Activated gamma-delta T cell treated with anti-CD3 and anti-CD28 coated beads, Interleukin-2, amount 50 U/mL, for 16 hours (primary cell): ENCODE measurements at regions not wholly inside any gene's neighbourhood (a gene's known extent, or its start where the extent isn't known, plus 50 kb on each side); places are given as distances from the start of the nearest gene placed in this dataset.

Experiments
- DNase-seq: peaks from one replicate; pipeline ENCODE4 v3.0.0-alpha.2; 2020; ENCODE audit warnings: low read depth

DNA sequence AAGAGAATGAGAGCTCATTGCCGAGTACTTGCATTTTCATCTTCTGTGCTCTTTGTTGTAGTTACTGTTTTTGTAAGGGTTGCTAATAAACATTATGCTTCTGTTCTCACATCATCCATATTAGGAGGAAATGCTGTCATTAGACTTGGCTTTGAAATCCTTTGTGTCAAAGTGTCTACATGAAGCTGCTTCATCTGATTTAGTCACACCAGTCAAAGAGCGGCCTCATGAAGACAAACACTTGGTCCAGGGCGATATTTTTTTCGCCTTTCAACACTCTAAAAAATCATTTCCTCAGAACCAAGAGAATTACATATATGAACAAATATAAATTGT lies 105.0 kb downstream of the SPRY2 start:
- DNase-seq, result no peak

- no peak for DNase-seq
Measured at GRCh38 chr13:80235166-80235966, 105.6 kb downstream of the SPRY2 start.

- no peak for DNase-seq
Measured at GRCh38 chr13:80227645-80228044, 113.3 kb downstream of the SPRY2 start.

- no peak for DNase-seq
Measured at GRCh38 chr13:80226645-80227044, 114.3 kb downstream of the SPRY2 start.

GRCh38 chr13:80224468-80224867 lies 116.5 kb downstream of the SPRY2 start:
- DNase-seq, result no peak

GRCh38 chr13:80217614-80218456 lies 123.1 kb downstream of the SPRY2 start:
- no peak for DNase-seq

DNA sequence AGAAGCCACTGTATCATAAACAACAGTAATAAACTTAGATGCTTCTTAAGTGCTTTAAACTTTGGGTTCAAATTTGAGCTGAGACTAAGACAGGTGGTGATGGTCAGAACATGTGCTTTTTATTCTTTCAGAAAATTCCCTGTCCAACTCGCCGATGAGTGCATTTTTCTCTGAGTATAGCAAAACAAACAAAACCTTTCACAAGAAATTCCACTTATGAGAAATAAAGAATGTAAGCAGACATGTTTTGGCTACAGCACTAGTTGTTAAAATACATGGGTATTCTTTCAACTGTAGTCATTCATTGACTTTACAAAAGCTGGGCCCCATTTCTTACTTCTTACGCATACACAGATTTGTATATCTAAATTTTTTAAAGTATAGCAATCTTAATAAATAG lies 125.6 kb downstream of the SPRY2 start:
- DNase-seq, result no peak

DNA sequence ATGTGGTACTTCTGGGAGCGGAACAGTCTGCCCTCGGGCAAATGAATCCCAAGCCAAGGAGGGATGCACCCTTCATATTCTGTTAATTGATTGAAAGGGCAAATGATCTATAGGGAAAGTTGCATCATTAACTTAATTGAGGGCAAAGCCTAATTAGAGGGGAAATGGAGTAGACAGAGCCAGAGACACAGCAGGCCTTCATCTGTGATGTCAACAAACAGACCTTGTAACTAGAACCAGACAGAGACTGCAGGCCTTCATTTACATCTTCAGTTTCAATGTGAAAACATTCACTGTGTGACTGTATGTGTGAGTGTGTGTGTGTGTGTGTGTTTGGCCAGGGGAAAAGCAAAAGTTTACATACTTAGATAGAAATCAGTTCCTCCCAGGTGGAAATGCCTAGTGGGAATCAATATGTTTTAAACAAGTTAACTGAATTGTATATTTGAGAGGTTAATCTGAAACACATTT lies 126.4 kb downstream of the SPRY2 start:
- no peak for DNase-seq

- DNase-seq, result no peak
Measured at GRCh38 chr13:80214050-80214449, 126.9 kb downstream of the SPRY2 start.

DNA sequence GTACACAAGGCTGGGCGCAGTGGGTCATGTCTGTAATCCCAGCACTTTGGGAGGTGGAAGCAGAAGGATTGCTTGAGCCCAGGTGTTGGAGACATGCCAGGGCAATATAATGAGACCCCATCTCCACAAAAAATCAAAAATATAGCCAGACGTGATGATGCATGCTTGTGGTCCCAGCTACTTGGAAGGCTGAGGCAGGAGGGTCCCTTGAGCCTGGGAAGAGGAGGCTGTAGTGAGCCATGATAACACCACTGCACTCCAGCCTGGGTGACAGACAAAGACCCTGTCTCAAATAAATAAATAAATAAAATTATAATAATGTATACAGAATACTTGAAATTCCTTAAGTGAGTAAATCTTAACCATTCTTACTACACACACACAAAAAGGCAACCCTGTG lies 127.7 kb downstream of the SPRY2 start:
- DNase-seq, result no peak

GRCh38 chr13:80211566-80211965 lies 129.4 kb downstream of the SPRY2 start:
- DNase-seq, result no peak

DNA sequence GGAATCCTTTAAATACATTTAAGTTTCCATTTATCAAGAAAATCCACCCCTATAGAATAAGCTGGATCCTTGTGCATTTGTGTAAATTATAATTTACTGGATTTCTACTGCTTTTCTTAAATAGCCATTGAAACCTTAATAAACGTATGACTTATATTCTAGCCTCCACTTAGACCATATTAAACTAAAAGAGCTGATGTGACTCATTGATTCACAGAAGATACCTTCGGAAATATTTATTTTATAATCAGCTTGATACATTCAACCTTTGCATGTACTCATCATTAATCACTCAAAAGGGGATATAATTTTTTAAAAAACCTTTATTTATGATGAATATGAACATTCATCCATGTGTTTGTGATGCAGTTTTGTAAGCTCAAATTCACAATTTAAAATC lies 136.3 kb downstream of the SPRY2 start:
- DNase-seq, result no peak

GRCh38 chr13:80203496-80203895 lies 137.4 kb downstream of the SPRY2 start:
- DNase-seq, result no peak

DNA sequence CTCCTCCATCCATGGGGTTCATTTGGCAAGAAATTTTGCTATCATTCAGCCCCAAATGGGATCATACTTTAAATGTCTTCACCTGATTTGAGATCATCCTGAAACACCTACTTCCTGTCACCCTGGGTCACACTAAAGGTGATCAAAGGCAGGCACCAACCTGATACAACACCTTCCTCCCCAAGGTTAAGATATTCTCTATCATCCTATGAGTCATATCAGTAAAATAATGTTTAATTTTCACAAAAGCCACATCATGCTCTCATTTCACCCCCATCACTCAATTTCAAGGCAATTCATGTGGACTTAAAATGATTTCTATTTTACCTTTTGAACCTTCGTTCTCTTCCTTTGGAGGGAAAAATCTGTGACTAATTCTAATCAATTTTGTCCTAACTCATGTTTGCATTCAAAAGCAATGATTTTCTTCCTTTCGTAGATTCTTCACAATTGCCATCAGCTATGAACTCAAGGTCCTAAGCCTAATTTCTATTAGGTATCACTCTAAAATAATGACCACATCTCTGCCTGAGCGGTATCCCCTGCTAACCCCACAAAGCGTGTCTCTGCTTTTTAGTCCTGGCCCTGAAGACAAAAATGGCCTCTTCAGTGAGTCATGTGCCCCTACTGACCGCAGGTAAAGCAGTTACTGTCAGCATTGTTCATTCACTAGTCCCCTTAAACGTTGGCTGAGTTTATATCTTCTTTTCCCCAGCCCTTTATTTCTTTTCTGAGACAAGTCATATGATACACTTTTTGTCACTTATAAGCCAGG lies 139.0 kb downstream of the SPRY2 start:
- DNase-seq, result no peak

- no peak for DNase-seq
Measured at GRCh38 chr13:80199585-80200292, 141.2 kb downstream of the SPRY2 start.

DNA sequence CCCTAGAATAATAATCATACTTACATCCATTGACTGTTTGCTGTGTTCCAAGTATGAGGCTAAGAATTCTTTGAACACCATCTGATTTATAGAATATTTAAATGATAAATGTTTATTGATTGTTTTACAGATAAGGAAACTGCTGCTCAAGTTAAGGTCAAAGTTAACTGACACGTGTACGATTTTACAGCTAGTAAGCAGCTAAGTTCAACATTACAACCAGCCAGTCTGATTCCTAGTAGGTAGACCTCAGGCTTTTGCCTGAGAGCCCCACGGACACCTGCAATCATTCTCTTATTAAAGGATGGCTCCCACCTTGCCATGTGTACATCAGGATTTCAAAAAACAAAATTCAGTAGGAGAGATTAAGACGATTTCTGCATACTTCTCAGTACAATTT lies 141.9 kb downstream of the SPRY2 start:
- DNase-seq, result no peak

GRCh38 chr13:80196756-80197155 lies 144.2 kb downstream of the SPRY2 start:
- no peak for DNase-seq

DNA sequence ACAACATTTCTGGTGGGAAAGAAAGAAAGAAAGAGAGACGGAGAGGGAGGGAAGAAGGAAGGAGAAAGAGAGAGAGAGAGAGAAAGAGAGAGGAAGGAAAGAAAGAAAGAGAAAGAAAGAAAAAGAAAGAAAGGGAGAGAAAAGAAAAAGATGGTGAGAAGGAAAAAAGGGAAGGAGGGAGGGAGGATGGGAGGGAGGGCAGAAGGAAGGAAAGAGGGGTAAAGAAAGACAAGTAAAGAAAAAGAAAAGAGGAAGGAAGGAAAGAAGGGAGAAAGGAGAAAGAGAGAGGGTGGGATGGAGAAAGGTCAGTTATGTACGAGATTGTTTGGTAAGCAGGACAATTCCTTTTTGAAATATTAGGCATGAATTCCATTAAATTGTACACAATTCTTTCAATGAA lies 145.3 kb downstream of the SPRY2 start:
- no peak for DNase-seq

- no peak for DNase-seq
Measured at GRCh38 chr13:80189889-80190597, 150.9 kb downstream of the SPRY2 start.

GRCh38 chr13:80180740-80181355 lies 160.1 kb downstream of the SPRY2 start:
- no peak for DNase-seq

DNA sequence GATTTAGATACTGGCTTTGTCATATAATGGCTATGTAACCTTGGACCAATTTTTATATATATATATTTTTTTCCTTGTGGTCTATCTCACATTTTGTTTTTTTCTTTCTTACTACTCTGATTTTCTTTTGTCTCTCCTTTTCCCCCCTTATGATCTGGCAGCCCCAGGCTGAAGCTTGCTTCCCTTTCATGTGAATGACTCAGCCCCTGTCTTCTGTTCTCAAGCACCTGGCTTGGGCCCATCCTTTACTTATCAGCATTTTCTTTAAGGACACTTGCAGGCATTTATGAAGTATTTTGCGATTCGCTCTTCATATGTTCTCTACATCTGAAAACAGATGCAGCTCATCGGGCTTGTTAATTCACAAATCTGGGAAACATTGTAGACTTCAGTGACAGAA lies 163.6 kb downstream of the SPRY2 start:
- DNase-seq, result no peak
